Stimulated activated CD4-positive, alpha-beta T cell treated with anti-CD3 and anti-CD28 coated beads, Interleukin-12 subunit alpha, Interleukin-12 subunit beta, amount 100 ng/mL, for 48 hours (primary cell): ENCODE measurements at regions not wholly inside any gene's neighbourhood (a gene's known extent, or its start where the extent isn't known, plus 50 kb on each side); places are given as distances from the start of the nearest gene placed in this dataset.
"Not testable (repeated sequence)": the region's sequence is repeated elsewhere in the genome, so short reads cannot be mapped to it uniquely, and the experiment has no call there.

Experiments
- DNase-seq, 3 donors: peaks; one replicate each; pipeline ENCODE4 v3.0.0-alpha.2; 2020; ENCODE audit warnings: low read depth in 2 of 3, low spot score in 1 of 3

DNA sequence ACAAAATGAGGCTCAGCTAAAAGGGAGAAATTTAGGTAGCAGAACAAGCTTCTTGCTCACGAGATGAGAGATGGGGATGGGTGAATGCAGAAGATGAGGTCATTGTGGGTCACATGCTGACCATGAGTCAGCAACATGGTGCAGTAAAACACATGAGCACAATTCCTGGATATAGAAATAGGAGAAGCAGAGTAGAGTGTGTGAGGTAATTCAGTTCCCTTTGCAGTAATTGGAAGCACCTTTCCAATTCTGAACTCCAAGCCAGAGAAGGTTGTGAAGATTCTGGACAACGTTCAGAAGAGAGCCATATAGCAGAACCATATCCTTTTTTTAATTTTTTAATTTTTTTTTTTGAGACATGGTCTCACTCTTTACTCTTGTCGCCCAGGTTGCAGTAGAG lies 62.0 kb upstream of the LMNTD1 start:
- no peak for DNase-seq

DNA sequence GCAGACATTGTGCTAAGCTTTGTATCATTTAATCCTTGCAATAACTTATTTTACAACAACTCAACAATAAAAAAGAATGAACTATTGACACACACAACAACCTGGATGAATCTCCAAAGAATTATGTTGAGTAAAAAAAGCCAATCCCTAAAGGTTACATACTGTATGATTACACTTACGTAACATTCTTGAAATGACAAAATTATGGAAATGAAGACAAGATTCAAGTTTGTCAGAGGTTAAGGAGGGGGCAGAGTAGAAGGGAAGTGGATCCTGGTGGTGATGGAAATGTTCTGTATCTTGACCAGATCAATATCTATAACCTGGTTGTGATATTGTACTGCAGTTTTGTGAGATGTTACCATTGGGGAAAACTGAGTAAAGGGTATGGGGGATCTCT lies 63.2 kb upstream of the LMNTD1 start:
- no peak for DNase-seq

DNA sequence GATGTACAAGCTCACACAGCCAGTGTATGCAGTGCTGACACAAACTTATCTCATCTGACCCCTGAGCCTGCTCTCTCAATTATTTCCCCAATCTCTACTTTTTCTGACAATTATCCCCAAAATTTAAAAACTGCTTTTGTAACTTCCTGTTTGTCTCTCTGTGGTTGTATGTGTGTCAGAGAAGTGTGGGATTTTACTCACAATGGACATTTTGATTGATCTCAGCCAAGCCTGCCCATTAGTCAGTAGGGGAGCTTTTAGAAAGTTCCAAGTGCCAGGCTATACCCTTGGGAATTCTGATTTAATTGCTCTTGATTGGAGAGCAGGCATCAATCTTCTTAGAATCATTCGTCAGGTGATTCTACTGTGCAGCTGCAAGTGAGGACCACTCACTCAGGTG lies 64.9 kb upstream of the LMNTD1 start:
- no peak for DNase-seq

DNA sequence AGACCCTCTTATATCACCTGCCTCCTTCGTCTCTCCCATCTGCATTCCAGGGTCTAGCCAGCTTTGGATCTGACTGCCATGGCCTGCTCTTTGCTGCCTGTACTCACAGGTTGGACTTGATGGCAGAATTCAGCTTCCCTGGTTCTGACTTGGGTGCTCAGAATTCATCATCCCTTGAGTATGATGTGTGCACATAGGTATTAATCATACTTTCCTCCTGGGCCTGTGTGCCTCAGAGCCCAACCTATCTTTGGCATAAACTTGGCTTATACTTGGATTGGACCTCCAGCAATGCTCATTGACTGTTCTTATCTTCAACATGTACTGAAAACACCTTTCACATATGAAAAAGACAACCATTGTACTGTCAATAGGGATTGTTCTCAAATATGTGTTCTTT lies 70.7 kb upstream of the LMNTD1 start:
- DNase-seq, result no peak

DNA sequence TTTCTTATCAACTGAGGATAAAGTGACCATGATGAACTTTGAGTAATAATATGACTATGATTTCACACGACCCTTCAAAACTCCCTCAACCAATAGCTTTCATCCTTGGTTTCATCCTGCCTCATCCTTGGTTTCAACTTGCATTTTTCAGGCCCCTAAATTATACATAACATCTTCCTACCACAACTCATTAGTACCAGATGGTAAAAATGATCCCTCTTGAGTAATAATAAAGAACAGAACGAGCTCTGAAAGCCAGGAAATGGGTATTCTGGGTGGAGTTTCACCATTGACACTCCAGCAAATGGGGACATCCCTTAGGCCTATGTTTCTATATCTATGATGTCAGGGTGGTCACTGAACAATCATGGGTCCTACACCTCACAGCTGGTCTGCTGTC lies 72.1 kb upstream of the LMNTD1 start:
- DNase-seq, result no peak

DNA sequence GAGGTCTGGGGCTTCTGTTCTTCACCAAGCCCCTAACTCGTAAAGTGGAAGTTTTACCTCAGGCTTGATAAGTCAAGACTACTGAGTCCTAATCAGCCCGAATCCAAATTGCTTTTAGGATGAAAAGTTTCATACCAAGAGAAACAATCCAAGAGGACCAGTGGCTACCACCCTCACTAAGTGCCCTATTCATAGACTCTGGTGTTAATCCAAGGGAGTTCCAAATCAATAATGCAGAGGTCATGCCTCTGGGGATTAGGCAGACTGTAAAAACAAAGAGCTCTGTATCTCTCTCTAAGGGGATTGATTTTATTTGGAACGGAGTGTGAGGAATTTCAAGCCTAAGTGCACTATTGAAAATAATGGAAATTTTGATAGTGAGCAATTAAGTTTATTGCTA lies 76.3 kb upstream of the LMNTD1 start:
- no peak for DNase-seq

DNA sequence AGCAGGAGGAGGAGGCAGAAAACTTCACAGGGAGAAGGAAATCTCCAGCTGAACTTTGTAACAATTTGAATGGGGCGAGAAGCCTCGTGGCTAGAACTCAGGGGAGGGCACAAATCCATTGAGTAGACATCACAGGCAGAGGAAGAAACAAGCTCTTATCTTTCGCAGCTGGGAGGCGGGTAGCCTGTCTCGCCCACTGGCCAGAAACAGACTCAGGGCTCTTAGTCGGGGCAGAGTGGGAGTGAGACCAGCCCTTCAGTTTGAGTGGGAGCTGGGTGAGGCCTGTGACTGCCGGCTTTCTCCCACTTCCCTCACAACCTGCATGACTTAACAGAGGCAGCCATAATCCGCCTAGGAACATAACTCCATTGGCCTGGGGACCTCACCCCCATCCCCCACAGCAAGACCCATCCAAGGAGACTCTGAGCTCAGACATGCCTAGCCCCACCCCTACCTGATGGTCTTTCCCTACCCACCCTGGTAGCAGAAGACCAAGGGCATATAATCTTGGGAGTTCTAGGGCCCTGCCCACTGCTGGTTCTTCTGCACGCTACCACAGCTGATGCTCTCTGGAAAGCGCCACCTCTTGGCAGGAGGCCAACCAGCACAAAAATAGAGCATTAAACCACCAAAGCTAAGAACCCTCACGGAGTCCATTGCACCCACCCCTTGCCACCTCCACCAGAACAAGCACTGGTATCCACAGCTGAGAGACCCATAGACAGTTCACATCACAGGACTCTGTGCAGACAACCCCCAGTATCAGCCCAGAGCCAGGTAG lies 77.8 kb upstream of the LMNTD1 start:
- not testable (repeated sequence) for DNase-seq

DNA sequence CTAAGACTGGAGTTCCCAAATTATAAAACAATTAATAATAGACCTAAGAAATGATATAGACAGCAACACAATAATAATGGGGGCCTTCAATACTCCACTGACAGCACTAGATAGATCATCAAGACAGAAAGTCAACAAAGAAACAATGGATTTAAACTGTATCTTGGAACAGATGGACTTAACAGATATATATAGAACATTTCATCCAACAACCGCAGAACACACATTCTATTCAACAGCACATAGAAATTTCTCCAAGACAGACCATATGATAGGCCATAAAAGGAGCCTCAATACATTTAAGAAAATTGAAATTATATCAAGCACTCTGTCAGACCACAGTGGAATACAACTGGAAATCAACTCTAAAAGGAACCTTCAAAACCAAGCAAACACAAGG lies 80.1 kb upstream of the LMNTD1 start:
- DNase-seq, result not testable (repeated sequence)

DNA sequence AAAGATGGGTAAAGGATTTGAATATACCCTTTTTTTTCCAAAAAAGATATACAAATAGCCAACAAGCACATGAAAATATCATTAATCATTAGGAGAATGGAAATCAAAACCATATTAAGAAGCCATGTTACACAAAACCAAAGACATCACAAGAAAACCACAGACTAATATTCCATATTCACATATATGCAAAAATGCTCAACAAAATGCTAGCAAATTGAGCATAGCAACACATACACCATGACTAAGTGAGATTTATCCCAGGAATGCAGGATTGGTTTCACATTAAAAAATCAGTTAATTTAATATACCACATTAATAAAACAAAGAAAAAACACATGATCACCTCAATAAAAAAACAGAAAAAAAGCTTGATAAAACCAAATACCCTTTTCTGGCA lies 84.7 kb upstream of the LMNTD1 start:
- DNase-seq, result no peak

DNA sequence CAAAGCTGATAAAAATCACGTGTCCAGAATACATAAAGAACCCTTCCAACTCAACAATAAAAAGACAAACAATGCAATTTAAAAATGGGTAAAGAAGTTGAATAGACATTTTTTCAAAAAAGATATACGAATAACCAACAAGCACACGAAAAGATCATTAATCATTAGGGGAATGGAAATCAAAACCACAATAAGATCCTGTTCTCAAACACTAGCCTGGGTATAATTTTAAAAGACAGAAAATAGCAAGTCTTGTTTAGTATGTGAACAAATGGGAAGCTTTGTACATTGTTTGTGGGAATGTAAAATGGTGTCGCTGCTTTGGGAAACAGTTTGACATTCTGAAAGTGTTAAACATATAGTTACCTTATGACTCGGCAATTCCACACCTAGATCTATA lies 86.3 kb upstream of the LMNTD1 start:
- DNase-seq, result no peak

DNA sequence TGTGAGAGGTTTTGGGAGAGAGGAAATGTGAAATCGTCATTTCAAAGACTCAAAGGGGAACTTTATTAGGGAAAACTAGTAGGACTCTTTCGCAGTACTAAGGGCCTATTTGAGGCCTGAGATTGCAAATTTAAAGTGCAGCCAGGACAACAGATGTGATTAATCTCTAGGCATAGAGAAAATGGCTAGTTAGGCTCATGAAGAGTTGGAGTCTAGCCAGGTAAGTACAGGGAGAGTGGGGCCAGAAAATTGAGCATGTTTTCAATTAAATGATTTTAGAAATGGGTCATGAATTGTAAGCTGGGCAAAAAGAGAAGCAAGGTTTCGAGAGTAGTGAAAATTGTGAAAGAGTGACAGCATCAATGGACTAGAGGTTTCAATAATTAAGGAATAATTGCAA lies 91.9 kb upstream of the LMNTD1 start:
- no peak for DNase-seq

DNA sequence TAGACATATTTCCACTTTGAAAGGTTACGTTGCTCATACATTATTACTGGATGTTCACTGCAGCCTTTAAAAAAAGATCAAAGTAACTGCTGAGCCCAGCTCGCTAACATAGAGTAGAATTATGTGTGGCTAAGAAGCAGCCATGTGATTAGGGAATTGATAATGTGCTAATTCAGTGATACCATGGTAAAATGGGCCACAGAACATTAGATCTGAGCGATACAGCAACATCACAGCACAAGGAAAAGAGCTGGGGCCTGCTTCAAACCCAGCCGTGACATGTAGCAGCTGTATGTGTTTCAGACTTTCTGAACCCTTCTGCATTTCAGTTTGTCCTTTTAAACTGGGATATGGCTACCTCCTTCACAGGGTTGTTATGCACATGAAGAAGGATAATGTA lies 92.3 kb upstream of the LMNTD1 start:
- DNase-seq, result no peak

DNA sequence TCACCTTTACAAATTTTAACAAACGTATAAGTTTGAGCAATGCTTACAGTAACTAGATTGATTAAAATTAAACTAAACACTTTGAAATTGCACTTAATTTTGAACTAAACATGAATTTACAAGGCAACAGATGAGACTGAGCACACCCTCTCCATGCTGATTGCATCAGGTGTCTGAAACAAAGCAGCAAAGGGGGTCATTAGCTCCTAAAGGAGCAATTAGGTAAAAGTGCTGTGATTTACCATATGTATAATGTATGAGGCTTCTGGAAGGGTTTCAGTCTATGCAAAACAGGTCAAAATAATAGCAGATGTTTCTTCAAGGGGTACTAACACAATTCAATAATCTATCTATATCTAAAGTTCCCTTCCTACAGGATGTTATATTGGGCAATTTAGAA lies 98.8 kb upstream of the LMNTD1 start:
- DNase-seq, result no peak

DNA sequence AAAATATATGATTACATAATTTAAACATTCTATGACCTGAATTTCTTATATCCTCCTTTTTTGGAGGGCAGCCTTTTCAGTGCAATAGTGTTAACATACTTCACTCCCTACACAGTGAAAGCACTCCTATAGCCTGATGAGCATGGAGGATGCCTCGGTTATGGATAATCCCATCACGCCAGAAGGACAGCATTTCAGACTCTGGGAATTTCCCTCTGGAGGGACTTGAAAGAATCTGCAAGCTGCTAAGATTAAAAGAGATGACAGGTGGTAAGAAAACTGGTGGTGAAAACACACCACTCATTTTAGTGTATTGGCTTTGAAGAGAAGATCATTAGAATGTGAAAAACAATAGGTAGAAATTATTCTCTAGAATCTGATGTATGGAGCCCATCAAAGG lies 99.3 kb upstream of the LMNTD1 start:
- no peak for DNase-seq

DNA sequence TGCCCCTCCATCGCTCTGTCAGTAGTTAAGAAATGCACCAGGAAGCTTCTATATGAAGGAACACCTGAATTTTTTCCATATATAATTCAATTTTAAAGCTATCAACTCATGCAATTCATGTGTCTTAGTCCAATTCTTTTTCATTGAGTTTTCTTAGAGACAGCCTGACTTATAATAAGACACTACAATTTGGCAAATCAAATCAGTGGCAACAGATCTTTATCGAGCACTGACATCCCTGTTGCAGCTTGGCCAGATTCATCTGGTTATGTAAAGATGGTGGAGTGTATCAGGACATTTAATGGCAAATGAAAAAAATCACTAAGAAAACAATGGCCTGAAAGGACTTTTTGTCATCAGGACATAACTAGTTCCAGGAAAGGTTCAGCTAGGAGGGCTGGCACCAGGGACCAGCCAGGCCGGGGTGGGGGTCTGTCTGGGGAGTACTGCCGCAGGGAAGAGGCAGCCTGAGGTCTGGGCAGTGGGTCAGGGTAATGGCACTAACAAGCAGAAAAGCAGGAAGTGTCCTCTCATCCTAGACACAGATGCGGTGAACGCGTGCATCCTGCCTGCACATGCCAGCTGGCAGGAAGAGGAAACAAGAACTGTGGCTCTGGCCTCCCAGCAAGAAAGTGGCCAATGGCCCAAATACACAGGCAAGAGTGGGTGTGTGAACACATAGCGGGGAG lies 100.5 kb upstream of the LMNTD1 start:
- no peak for DNase-seq

DNA sequence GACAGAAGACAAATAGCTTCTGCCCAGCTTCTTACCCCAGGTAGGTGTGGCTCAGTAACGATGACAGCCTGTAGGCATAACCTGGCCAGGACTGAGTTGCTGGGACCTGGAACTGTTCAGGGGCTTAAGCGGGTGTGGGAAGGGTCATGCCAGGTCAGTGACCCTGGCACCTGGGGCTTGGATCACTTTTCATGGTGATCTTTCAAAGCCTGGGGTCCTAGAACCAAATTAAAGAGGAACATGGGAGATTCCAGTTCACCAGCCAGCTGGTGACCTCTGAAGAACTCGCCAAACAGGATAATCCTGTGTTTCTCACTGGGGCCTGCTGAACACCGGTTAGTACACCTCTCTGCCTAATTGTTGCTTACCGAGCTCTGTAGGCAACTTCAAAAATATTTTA lies 102.6 kb upstream of the LMNTD1 start:
- DNase-seq, result no peak

DNA sequence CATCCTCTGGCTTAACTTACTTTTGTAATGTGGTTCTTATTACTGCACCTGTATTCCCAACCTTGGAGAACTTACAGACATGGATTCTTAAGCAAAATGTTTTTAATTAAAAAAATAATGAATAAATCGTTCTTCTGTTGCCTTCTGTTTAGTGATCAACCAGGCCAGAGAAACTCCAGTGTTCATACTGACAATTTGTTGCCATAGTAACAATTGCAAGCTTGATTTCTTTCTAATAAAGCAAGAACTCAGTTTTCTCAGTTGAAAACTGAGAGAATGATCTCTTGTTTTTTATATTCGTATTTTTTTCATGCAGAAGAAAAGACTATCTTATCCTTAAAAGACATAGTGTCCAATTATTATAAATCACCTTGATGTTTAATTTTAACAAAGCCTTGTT lies 106.5 kb upstream of the LMNTD1 start:
- no peak for DNase-seq

DNA sequence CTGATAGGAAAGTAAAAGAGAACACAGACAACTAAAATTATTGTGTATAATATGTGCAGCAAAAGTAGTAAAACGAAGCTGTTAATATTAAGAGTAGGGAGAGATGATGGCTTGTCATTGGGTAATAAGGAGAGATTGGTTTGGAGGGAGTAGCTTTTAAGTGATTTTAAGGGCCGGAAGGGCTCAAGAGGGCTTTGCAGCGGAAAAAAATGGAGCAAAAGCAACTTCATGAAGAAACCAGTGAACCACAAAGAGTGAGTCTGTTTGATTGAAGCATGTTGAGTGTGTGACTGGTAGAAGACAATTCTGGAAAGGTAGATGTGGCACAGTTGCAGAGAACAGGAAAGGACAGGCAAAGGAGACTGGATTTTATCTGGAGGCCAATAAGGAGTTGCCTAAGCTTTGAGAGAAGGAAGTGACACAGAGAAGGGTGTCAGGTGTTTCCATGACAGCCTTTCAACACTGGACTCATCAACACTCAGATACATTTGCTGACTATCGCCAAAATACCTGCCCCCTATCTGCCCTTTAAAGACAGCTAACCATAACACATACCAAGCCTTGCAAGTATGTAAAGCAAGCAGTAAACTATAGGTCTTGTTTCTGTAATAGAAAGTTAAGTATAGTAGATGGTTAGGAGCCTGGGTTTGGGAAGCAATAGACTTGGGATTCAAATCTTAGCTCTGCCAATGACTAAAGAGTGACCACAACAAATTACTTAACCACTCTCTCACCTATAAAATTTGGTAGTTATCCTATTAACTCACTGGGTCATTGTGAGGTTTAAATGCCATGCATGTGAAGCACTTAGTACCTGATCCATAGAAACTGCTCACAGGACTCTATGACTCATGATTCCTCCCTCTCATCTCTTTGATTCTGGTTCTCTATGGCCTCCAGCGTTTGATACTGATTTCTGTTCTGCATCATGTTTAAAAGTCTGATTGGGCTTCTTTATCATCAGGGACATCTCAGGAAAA lies 117.3 kb upstream of the LMNTD1 start:
- DNase-seq, result no peak

DNA sequence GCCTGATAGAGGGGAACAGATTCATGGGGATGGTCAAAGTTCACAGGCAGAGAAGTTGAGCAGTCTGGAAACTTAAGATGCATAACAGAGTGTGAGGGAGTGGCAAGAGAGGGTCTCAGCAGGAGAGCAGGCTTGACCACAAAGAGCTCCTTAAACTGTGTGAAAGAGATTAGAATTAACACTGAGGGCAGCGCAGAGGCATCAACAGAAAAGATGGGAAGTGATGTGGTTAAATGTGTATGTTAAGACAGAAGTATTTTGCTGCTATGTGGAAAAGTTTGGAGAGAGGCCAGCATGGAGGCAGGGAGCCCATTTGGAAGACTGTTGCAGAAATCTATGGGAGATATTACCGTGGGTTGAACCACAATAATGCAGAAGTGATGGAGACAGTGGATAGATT lies 122.7 kb upstream of the LMNTD1 start:
- no peak for DNase-seq

DNA sequence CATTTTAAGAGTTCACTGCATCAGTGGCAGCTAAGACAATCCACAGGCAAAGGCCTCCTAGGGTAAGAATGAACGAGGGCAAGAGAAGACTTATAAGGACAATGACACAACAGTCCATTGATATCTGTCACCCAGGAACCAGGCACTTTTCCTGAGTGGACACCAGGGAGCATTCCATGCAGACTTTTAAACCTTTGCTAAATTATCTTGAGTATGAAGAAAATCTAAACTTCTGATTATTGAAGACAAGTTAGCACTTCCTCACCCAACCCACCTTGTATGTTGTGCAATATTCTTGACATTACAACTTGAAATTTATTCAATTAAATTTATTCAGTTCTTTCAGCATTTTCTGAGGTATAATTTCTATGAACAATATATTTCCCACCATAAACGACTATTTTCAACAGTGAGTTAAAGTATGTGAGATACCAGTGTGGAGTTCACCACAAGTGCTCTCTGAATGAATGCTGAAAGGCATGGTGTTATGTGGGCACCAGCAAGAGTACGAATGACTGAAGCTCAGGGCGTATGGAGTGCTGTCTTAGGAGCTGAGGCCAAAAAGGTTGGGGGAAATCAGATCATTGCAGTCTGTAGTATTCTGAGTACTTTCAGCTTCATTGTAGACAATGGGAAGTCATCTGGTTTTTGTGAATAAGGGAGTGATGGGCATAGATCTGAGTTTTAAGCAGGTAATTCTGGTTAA lies 124.3 kb upstream of the LMNTD1 start:
- no peak for DNase-seq

DNA sequence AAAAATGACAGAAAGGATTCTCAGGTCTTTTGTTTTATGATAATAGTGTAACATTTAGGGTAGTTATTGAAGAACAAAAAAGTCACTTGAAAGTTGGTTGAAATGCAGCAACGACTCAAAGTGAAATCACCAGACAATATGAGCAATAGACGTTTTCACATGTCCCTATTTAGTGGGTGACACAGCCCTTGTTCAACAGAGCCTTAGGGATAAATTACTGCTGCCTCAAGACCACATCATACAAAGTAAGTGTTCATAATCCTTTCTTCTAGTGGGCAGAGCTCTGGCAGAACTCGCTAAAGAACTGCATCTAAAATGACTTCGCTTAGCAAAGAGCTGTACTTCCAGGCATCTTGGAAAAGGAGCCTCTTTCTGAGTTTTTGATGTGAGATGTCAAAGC lies 128.5 kb upstream of the LMNTD1 start:
- DNase-seq, result no peak
